Activated T-cell treated with anti-CD3 and anti-CD28 coated beads, Interleukin-2, amount 50 U/mL, for 48 hours (primary cell): ENCODE measurements at regions not wholly inside any gene's neighbourhood (a gene's known extent, or its start where the extent isn't known, plus 50 kb on each side); places are given as distances from the start of the nearest gene placed in this dataset.
"Not testable (repeated sequence)": the region's sequence is repeated elsewhere in the genome, so short reads cannot be mapped to it uniquely, and the experiment has no call there.

ENCODE experiments used
- DNase-seq, 2 experiments: peaks; one replicate each; pipeline ENCODE4 v3.0.0-alpha.2; 2020

DNA sequence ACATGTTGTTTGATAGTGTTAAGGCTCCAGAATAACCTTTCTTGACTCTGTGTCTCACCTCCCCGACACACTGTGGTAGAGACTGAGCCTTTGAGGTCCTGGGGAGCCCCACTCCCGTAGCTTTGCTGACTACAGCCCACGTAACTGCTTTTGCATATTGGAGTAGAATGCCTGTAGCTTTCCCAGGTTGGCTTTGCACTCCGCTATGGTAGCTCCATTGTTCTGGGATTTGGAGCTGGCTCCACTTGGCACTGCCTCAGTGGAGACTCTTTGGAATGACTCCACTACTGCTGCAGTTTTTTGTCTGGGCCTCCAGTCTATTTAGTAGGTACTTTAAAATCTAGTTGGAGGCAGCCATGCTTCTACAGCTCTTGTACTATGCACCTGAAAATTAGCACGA, 56.2 kb upstream of the ANXA1 start:
- no peak for DNase-seq

DNA sequence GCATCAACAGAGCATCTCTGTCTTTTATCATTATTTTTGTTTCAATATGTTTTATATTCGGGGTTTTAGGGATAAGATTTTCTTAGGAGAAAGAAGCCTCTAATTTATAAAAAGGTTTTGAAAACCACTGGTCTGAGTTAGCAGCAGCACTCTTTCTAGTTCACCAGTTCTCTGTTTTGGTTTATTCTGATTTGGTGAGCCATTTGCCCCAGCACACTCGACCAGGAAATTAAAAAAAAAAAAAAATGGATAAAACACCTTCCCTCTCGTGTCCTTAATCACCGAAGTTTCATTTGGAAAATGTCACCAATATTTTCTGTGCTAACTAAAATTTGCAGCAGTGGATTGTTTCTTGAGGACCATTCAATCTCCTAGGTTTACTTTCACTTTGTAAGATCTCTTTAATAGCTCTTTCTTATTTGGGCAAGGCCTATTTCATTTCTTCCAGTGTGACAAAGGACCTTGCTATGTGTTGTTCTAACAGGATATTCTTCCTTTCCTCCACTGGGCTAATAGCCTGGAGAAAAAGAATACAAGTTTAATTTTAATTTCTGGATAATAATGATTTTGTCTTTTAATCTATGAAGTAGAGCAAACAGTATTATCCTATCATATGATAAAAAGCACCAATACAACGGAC, 57.8 kb upstream of the ANXA1 start:
- DNase-seq = no peak

DNA sequence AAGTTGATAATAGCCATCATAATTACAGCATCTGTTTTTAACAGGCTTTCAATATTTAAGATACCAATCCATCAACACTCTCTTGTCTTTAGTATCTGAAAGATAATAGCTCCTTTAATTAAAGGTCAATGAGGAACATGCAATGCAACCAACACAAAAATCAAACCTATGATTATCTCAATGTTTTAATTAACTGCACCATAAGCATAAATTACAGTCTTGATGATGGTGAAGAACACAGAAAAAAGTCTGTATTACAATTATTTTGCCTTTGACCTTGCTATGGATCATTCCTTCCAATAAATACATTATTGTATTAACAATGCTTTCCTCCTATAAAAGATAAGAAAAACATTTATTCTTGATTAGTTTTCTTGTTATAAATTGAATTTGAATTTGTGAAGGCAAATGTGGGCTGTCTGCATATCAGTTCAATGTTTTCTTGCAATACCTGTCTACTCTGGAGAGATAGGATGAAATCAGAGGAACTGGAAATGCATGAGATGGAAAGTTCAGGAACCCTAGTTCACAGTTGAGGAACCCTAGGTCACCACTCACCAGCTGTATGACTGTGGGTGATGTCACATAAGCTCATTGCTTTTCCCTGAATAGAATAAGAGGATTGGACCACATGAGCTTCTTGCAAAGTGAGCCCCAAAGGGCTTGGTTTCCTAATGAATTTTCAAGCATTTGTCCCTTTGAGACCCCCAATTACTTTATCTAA, 58.5 kb upstream of the ANXA1 start:
- no peak for DNase-seq

- no peak for DNase-seq
These were observed 59.8 kb upstream of the ANXA1 start for GRCh38 chr9:73091909-73092308.

GRCh38 chr9:73090214-73090613, 61.5 kb upstream of the ANXA1 start:
- no peak for DNase-seq

DNA sequence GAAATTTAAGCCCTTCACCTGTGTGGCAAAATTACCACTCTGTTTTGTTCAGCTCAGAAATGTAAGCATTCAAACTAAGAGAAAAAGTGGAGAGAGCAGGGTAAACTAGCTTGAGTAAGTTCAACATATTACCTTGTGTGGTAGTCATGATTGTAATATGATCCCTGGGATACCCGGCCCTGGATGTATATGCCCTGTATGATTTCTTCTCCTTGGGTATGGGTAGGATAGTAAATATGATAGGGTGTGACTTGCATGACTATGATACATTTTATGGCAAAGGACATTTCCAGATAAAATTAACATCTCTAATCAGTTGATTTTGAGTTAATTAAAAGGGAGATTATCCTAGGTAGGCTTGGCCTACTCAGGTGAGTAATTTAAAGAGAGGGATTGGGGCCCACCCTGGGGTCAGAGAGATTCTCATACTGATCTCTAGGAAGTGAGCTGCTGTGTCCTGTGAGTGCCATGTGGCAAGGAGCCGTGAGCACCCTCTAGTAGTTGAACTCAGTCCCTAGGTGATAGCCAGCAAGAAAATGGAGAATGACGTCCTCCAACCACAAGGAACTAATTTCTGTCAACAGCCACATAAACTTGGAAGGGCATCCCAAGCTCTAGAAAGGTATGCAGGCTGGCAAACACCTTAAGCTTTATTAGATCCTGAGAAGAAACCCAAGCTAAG, 62.2 kb upstream of the ANXA1 start:
- DNase-seq = no peak

GRCh38 chr9:73087876-73088275, 63.8 kb upstream of the ANXA1 start:
- DNase-seq = not testable (repeated sequence)

DNA sequence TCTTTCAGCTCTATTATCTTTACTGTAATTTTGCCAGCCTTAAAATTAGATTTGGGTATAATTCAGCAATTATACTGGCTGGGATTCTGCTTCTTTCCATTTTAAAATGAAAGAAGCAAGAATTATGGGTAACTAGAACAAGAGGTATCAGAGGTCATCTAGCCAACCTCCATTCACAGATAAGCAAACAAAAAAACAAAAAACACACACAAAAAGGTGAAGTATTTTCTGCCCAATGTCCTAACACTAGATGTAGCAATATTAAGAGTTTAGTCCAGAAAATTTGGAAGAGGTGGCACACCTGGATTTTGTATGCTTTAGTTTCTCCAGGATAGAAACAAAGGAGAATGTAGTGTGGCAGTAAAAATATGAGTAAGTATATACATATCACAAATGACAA, 68.1 kb upstream of the ANXA1 start:
- DNase-seq = no peak

DNA sequence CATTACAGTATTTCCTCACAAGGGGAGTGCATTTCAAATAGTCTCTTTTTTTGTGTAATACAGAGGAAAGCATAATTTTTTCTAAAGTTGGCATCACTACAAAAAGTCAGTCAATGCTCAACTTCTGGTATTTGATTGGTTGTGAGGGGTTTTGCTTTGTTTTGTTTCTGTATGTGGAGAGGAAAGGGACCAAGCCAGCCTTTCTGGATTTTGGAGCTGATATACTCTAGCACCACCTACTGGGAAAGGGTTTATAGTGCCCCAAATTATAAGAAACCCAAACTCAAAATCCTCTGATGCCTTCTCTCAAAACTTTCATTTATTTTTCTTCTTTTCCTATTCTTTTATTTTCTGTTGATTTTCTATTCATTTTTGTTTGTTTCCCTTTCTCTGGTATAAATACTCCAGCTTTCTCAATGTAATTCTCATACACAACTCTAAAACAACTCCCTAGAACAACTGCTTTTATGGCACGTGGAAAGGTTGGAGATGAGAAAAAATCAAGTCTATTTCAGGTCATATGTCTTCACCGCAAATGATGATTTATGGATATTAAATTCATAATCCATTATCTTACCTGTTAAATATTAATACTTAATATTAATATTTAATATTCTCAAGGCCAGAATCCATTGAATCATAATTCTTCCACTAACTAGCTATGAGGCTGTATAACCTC, 69.5 kb upstream of the ANXA1 start:
- DNase-seq = no peak

DNA sequence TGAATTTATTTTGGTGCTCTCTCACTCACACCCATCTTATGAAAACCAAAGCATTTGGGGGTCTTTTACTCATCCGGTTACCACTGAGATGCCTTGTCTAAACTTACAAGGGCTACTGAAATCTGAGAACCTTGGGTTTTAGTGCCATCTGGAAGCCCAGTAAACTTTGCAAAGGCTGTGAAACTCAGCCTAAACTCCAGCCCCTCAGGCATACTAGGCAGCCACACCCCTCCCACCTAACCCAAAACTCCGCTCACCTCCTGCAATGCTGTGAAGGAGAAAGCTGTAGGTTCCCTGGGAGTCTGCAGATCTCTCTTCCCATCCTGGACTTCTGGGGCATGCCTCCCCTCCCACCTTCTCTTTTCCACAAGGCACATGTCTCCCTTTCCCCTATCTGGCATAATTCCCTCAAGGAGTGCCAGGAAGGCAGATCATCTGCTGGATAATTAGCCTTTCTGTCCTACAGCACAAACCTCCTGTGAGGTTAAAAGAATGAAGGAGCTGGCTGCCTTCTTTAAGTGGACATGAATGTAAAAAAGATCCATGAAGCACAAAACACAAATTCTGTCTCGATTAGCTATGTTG, 71.5 kb upstream of the ANXA1 start:
- DNase-seq = no peak

- no peak for DNase-seq
These were observed 72.3 kb upstream of the ANXA1 start for GRCh38 chr9:73079326-73079725.

GRCh38 chr9:73077625-73078030, 74.0 kb upstream of the ANXA1 start:
- no peak for DNase-seq

DNA sequence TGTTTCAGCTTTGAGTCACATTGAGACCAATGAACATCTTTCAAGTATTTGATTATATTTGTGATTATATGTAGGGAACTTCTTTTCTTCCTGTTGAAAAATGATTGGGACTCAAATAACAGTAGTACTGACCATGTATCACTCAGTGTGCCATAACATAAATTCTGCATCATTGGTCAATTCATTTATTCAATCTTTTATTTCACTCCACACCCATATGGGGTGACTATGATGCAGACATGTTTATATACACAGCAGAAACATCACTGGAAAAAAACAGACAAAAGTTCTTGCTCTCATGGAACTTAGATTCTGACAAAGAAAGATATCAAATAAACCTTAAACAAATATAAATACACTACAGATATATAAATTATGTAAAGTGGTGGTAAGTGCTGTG, 74.7 kb upstream of the ANXA1 start:
- no peak for DNase-seq

- DNase-seq = no peak
These were observed 77.4 kb upstream of the ANXA1 start for GRCh38 chr9:73074176-73074708.

GRCh38 chr9:73073337-73074175, 78.1 kb upstream of the ANXA1 start:
- DNase-seq = no peak

- no peak for DNase-seq
These were observed 84.6 kb upstream of the ANXA1 start for GRCh38 chr9:73067074-73067473.

- no peak for DNase-seq
These were observed 86.2 kb upstream of the ANXA1 start for GRCh38 chr9:73065439-73065838.

DNA sequence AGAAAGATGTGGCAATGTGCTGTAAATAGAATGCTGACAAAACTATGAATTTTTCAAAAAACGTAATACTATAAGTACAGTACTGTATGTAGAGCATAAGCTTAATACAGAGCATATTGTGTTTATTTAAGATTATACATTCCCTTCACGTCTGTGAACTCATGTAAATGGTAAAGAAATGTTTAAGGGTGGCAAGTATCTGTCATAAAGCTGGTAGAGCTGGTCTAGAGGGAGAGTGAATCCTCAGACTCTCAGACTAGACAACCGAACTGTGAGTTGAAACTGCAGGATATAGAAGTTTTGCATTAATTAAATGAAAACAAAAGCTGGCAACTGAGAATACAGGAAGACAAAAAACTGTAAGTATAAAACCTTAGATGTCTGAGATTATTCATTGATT, 87.3 kb upstream of the ANXA1 start:
- no peak for DNase-seq

DNA sequence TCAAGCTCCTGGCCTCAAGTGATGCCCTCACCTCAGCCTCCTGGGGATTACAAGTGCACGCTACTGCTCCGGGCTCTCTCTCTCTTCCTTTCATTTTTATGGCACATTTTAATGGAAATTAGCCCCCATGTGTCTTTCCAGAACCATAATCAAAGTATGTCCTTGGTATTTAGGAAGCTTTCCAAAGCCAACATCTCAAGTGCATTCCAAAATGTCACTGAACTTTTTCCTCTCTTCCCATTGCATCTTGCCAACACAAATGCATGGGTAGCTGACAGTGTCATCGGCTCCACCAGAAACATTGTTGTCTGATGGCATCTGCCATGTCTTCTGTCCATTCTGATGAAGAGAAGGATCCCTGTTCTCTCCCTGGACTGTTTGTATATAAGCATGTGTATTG, 90.5 kb upstream of the ANXA1 start:
- DNase-seq = no peak

- no peak for DNase-seq
These were observed 92.4 kb upstream of the ANXA1 start for GRCh38 chr9:73059247-73059646.

DNA sequence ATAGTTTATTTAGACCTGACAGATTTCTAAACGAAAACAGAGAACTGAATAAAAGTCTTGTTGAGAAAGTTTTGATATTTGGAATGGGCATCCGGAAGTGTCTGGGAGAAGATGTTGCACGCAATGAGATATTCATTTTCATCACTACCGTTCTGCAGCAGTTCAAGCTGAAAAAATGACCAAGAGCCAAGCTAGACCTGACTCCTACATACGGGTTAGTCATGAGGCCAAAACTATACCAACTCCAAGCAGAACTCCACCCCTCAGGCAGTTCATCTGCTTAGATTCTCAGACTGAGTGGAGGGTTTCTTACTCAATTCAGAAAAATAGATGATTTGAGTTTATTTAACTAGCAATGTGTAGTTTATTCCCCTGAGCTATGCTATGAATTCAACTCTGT, 95.4 kb upstream of the ANXA1 start:
- no peak for DNase-seq

- no peak for DNase-seq
These were observed 97.6 kb upstream of the ANXA1 start for GRCh38 chr9:73054091-73054490.
